Uterus (tissue), 3 donors: ENCODE measurements at regions not wholly inside any gene's neighbourhood (a gene's known extent, or its start where the extent isn't known, plus 50 kb on each side); places are given as distances from the start of the nearest gene placed in this dataset.

Source experiments
- DNase-seq, 2 donors: peaks; one replicate each; pipeline ENCODE4 v3.0.0-alpha.2; 2019 to 2020
- H3K27ac ChIP-seq, 2 donors: fragments of 200-600 bp; sonication (generic); 1 replicate in 1 of 2; 2 replicates in 1 of 2; pipeline ENCODE4 v1.5.1; 2016 to 2018
- H3K27me3 ChIP-seq, 2 donors: fragments of 200-600 bp; sonication (generic); one replicate each; pipeline ENCODE4 v1.5.1; 2018 to 2019; ENCODE audit warnings: control low read depth in 1 of 2
- H3K36me3 ChIP-seq, 2 donors: fragments of 200-600 bp; sonication (generic); one replicate each; pipeline ENCODE4 v1.5.1; 2019; ENCODE audit warnings: control low read depth in 1 of 2
- H3K4me1 ChIP-seq, 2 donors: fragments of 200-600 bp; sonication (generic); one replicate each; pipeline ENCODE4 v1.5.1; 2018 to 2019; ENCODE audit warnings: control low read depth in 1 of 2
- H3K4me3 ChIP-seq, 2 donors: fragments of 200-600 bp; sonication (generic); 1 replicate in 1 of 2; 2 replicates in 1 of 2; pipeline ENCODE4 v1.5.1; 2018 to 2019; ENCODE audit warnings: mild to moderate bottlenecking in 1 of 2
- H3K9me3 ChIP-seq, 2 donors: fragments of 200-600 bp; sonication (generic); one replicate each; pipeline ENCODE4 v1.5.1; 2019; ENCODE audit warnings: control low read depth in 1 of 2
- POLR2A ChIP-seq, 2 donors: fragments of 450-650 bp; IDR thresholded peaks; one replicate each; pipeline ENCODE4 v1.6.1; 2016; ENCODE audit warnings: antibody characterized with exemption in 2 of 2, mild to moderate bottlenecking in 1 of 2, moderate library complexity in 1 of 2
- intact Hi-C: fragments of 100-400 bp; cut with DNase I; formaldehyde crosslinking; loops from one replicate; pipeline ENCODE4 v1.15.1; 2023; ENCODE audit warnings: low total_unique reads
- TF ChIP-seq, protein P1 (sequence below), 4 experiments: fragments of 200-600 bp in 2 of 4; fragments of 450-650 bp in 2 of 4; sonication (generic) in 2 of 4; IDR thresholded peaks; one replicate each; pipeline ENCODE4 v1.5.1; 2016 to 2019; ENCODE audit warnings: antibody characterized with exemption in 4 of 4, mild to moderate bottlenecking in 2 of 4, moderate library complexity in 1 of 4
- donor health status: DM: yes; HTN: yes; CAD: no.

DNA sequence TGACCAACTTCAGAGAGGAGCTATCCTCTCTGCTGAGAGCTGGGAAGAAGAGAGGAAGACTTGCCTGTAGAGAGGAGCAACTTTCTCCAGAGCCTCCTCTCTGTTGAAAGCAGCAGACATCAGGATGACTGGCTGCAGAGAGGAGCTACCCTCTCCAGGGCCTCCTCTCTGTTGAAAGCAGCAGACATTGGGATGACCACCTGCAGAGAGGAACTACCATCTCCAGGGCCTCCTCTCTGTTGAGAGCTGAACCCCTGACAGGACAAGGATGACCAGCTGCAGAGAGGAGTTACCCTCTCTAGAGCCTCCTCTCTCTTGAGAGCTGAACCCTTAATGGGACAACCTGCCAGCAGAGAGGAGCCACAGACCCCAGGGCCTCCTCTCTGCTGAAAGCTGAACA is 83.0 kb upstream of the GJB5 start:
- H3K4me3 ChIP-seq: no peak overlapping the region
- H3K36me3 ChIP-seq: no peaks in the 10 kb centered on the region
- intact Hi-C loops: no loop called here
- H3K27me3 ChIP-seq: no peaks in the 10 kb centered on the region
- no peaks in the 10 kb centered on the region for H3K9me3 ChIP-seq
- no peak for DNase-seq
- no peak overlapping the region for H3K27ac ChIP-seq
- no peaks in the 10 kb centered on the region for H3K4me1 ChIP-seq
- TF ChIP-seq POLR2A (IDR thresholded peaks at IDR 0.05): no peak
- TF ChIP-seq, protein P1, sequence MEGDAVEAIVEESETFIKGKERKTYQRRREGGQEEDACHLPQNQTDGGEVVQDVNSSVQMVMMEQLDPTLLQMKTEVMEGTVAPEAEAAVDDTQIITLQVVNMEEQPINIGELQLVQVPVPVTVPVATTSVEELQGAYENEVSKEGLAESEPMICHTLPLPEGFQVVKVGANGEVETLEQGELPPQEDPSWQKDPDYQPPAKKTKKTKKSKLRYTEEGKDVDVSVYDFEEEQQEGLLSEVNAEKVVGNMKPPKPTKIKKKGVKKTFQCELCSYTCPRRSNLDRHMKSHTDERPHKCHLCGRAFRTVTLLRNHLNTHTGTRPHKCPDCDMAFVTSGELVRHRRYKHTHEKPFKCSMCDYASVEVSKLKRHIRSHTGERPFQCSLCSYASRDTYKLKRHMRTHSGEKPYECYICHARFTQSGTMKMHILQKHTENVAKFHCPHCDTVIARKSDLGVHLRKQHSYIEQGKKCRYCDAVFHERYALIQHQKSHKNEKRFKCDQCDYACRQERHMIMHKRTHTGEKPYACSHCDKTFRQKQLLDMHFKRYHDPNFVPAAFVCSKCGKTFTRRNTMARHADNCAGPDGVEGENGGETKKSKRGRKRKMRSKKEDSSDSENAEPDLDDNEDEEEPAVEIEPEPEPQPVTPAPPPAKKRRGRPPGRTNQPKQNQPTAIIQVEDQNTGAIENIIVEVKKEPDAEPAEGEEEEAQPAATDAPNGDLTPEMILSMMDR (IDR thresholded peaks at IDR 0.05): no peak

DNA sequence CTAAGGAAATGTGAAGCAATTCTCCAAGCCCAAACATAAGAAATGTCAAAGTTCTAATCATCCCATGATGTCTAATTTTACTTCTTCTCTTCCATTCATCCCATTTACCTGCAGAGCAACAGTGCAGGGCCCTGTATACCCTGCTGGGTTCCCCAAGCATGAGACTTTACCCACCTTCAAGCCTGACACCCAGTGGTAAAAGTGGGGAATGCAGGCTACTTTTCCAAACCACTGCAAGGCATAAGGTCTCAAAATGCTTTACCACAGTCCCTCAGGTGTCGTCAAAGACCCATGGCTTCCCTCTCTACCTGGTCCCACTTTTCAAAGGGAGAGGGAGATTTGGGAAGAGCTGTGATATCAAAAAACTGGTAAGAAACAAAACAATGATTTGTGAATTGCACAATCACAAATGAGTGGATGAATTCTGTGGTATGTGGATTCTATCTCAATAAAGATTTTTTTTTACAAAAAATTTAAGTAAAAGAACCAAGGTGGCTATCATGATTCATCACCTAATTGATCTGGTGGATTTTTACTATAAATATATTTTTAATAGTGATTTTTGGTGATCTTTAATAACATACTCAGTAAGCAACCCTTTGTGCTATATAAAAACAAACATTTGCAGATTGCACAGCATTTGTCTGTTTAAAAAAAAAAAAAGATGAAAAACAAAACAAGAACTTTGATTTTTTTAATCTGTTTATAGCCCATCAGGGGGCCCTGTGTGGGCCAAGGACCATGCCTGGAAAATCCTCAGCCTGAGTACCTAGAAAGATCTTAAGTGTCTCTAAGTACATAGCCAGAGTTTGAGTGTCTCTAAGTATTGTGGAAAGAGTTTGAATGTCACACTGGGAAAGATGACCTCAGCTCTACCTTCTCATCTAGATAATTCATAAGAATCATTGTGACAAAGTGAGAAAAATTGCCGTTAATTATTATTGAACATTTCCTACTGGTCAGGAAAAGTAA is 73.1 kb upstream of the GJB5 start:
- H3K4me1 ChIP-seq: no peaks in the 10 kb centered on the region
- no peaks in the 10 kb centered on the region for H3K9me3 ChIP-seq
- TF ChIP-seq POLR2A (IDR thresholded peaks at IDR 0.05): no peak
- TF ChIP-seq, protein P1 (IDR thresholded peaks at IDR 0.05): peak; percentile 37 to 48 (median 38)
- no peaks in the 10 kb centered on the region for H3K36me3 ChIP-seq
- H3K27me3 ChIP-seq: no peaks in the 10 kb centered on the region
- DNase-seq: no peak
- H3K27ac ChIP-seq: no peak overlapping the region
- intact Hi-C loops: no loop called here
- no peak overlapping the region for H3K4me3 ChIP-seq

GRCh38 chr1:34682452-34683223 is 72.2 kb upstream of the GJB5 start:
- intact Hi-C loops: no loop called here
- Histone ChIP-seq H3K27ac (no peak overlapping the region), H3K4me3 (no peak overlapping the region), H3K27me3 (no peaks in the 10 kb centered on the region), H3K4me1 (no peaks in the 10 kb centered on the region), H3K36me3 (no peaks in the 10 kb centered on the region), H3K9me3 (no peaks in the 10 kb centered on the region)
- DNase-seq: no peak
- TF ChIP-seq, protein P1 (IDR thresholded peaks at IDR 0.05): no peak
- no peak for TF ChIP-seq POLR2A (IDR thresholded peaks at IDR 0.05)

- intact Hi-C loops: no loop called here
- Histone ChIP-seq H3K27ac (no peak overlapping the region), H3K4me3 (no peak overlapping the region), H3K36me3 (no peaks in the 10 kb centered on the region), H3K4me1 (no peaks in the 10 kb centered on the region), H3K27me3 (no peaks in the 10 kb centered on the region), H3K9me3 (no peaks in the 10 kb centered on the region)
- TF ChIP-seq, protein P1 (IDR thresholded peaks at IDR 0.05): no peak
- TF ChIP-seq POLR2A (IDR thresholded peaks at IDR 0.05): no peak
- no peak for DNase-seq
Measured at GRCh38 chr1:34683616-34684015, 71.2 kb upstream of the GJB5 start.

DNA sequence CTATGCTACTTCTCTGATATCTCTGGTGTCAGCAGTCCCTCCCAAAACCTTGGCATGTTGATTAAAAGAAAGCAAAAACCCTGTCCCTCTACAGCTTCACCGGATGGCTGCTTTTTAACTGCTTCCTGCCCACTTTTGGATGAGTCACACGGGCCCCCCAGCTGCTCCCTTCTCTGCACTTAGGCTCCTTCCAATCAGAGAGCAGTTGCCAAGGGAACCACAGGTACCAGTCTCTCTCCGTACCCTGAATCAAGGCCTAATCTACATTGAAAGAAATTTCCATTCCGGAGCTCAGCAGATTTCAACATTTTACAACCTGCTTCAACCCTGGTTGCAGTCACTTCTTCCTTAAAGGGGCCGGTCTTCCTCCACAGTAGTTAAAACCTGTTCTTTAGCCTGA is 70.6 kb upstream of the GJB5 start:
- Histone ChIP-seq H3K27me3 (no peaks in the 10 kb centered on the region), H3K27ac (no peak overlapping the region), H3K9me3 (no peaks in the 10 kb centered on the region), H3K4me1 (no peaks in the 10 kb centered on the region), H3K36me3 (no peaks in the 10 kb centered on the region), H3K4me3 (no peak overlapping the region)
- DNase-seq: no peak
- intact Hi-C loops: no loop called here
- TF ChIP-seq, protein P1 (IDR thresholded peaks at IDR 0.05): no peak
- TF ChIP-seq POLR2A (IDR thresholded peaks at IDR 0.05): no peak
